ENCODE measurements at regions not wholly inside any gene's neighbourhood (a gene's known extent, or its start where the extent isn't known, plus 50 kb on each side); places are given as distances from the start of the nearest gene placed in this dataset.

- no peak overlapping the region for H3K4me3 Mint-ChIP-seq
- intact Hi-C loops (cut with micrococcal nuclease) = no loop called here
- H3K36me3 ChIP-seq (ENCODE audit: control insufficient read depth in 2 of 3, insufficient read depth in 3 of 3, low read length in 3 of 3) = no peaks in the 10 kb centered on the region
- peaks cover 0 to 7% (median 0%) of the 10 kb centered on the region in 11 donors for H3K9me3 Mint-ChIP-seq
- ChIA-PET CTCF (no interaction called here), POLR2A (no interaction called here)
- H3K4me1 Mint-ChIP-seq = no peaks in the 10 kb centered on the region
- ATAC-seq (no peak), DNase-seq (no peak)
- no peak overlapping the region for H3K27ac Mint-ChIP-seq
- H3K27ac ChIP-seq (ENCODE audit: low read depth, low read length) = no peak overlapping the region
- no peaks in the 10 kb centered on the region for H3K4me1 ChIP-seq (ENCODE audit: control insufficient read depth in 2 of 2, insufficient read depth in 2 of 2, low read length in 2 of 2)
- no peaks in the 10 kb centered on the region for H3K9me3 ChIP-seq (ENCODE audit: control insufficient read depth in 2 of 3, low read length in 3 of 3)
- H3K27me3 ChIP-seq (ENCODE audit: control insufficient read depth in 2 of 2, insufficient read depth in 2 of 2, low read length in 2 of 2) = no peaks in the 10 kb centered on the region
- H3K36me3 Mint-ChIP-seq = no peaks in the 10 kb centered on the region
- H3K27me3 Mint-ChIP-seq = peaks cover 0 to 30% (median 15%) of the 10 kb centered on the region in 5 donors
- no peak overlapping the region for H3K4me3 ChIP-seq (ENCODE audit: low read length)
Observed at GRCh38 chr18:25764777-25765176, 325.6 kb downstream of the SS18 start.

GRCh38 chr18:25759111-25759510 is 331.3 kb downstream of the SS18 start:
- no peak overlapping the region for H3K27ac Mint-ChIP-seq
- ATAC-seq = no peak
- H3K4me3 Mint-ChIP-seq = no peak overlapping the region
- Histone ChIP-seq H3K4me3 (ENCODE audit: low read length) (no peak overlapping the region), H3K36me3 (ENCODE audit: control insufficient read depth in 2 of 3, insufficient read depth in 3 of 3, low read length in 3 of 3) (no peaks in the 10 kb centered on the region), H3K27me3 (ENCODE audit: control insufficient read depth in 2 of 2, insufficient read depth in 2 of 2, low read length in 2 of 2) (no peaks in the 10 kb centered on the region), H3K9me3 (ENCODE audit: control insufficient read depth in 2 of 3, low read length in 3 of 3) (no peaks in the 10 kb centered on the region), H3K27ac (ENCODE audit: low read depth, low read length) (no peak overlapping the region), H3K4me1 (ENCODE audit: control insufficient read depth in 2 of 2, insufficient read depth in 2 of 2, low read length in 2 of 2) (no peaks in the 10 kb centered on the region)
- H3K4me1 Mint-ChIP-seq = no peaks in the 10 kb centered on the region
- ChIA-PET POLR2A (no interaction called here), CTCF (no interaction called here)
- no peaks in the 10 kb centered on the region for H3K36me3 Mint-ChIP-seq
- no peak for DNase-seq
- H3K27me3 Mint-ChIP-seq = peaks cover 0 to 20% (median 11%) of the 10 kb centered on the region in 5 donors
- intact Hi-C loops (cut with micrococcal nuclease) = no loop called here
- H3K9me3 Mint-ChIP-seq = peaks cover 0 to 3% (median 0%) of the 10 kb centered on the region in 11 donors

- Mint-ChIP-seq H3K36me3 (no peaks in the 10 kb centered on the region), H3K4me3 (no peak overlapping the region), H3K27me3 (peaks cover 0 to 31% (median 16%) of the 10 kb centered on the region in 5 donors), H3K27ac (no peak overlapping the region), H3K9me3 (peaks cover 0 to 29% (median 8%) of the 10 kb centered on the region in 11 donors), H3K4me1 (no peaks in the 10 kb centered on the region)
- Histone ChIP-seq H3K27ac (ENCODE audit: low read depth, low read length) (no peak overlapping the region), H3K9me3 (ENCODE audit: control insufficient read depth in 2 of 3, low read length in 3 of 3) (no peaks in the 10 kb centered on the region), H3K4me3 (ENCODE audit: low read length) (no peak overlapping the region), H3K27me3 (ENCODE audit: control insufficient read depth in 2 of 2, insufficient read depth in 2 of 2, low read length in 2 of 2) (no peaks in the 10 kb centered on the region), H3K36me3 (ENCODE audit: control insufficient read depth in 2 of 3, insufficient read depth in 3 of 3, low read length in 3 of 3) (no peaks in the 10 kb centered on the region), H3K4me1 (ENCODE audit: control insufficient read depth in 2 of 2, insufficient read depth in 2 of 2, low read length in 2 of 2) (no peaks in the 10 kb centered on the region)
- intact Hi-C loops (cut with micrococcal nuclease) = no loop called here
- ChIA-PET CTCF (no interaction called here), POLR2A (no interaction called here)
- ATAC-seq (no peak), DNase-seq (no peak)
Observed at GRCh38 chr18:25743646-25744151, 346.7 kb downstream of the SS18 start.

GRCh38 chr18:25739376-25739775 is 351.0 kb downstream of the SS18 start:
- intact Hi-C loops (cut with micrococcal nuclease) = no loop called here
- no peaks in the 10 kb centered on the region for H3K4me1 Mint-ChIP-seq
- H3K9me3 Mint-ChIP-seq = peaks cover 0 to 4% (median 0%) of the 10 kb centered on the region in 11 donors
- no peaks in the 10 kb centered on the region for H3K36me3 ChIP-seq (ENCODE audit: control insufficient read depth in 2 of 3, insufficient read depth in 3 of 3, low read length in 3 of 3)
- DNase-seq (no peak), ATAC-seq (no peak)
- no peak overlapping the region for H3K4me3 ChIP-seq (ENCODE audit: low read length)
- H3K27me3 ChIP-seq (ENCODE audit: control insufficient read depth in 2 of 2, insufficient read depth in 2 of 2, low read length in 2 of 2) = no peaks in the 10 kb centered on the region
- no peaks in the 10 kb centered on the region for H3K36me3 Mint-ChIP-seq
- no peak overlapping the region for H3K27ac ChIP-seq (ENCODE audit: low read depth, low read length)
- H3K4me3 Mint-ChIP-seq = no peak overlapping the region
- ChIA-PET CTCF (no interaction called here), POLR2A (no interaction called here)
- peaks cover 0 to 33% (median 21%) of the 10 kb centered on the region in 5 donors for H3K27me3 Mint-ChIP-seq
- no peak overlapping the region for H3K27ac Mint-ChIP-seq
- no peaks in the 10 kb centered on the region for H3K4me1 ChIP-seq (ENCODE audit: control insufficient read depth in 2 of 2, insufficient read depth in 2 of 2, low read length in 2 of 2)
- H3K9me3 ChIP-seq (ENCODE audit: control insufficient read depth in 2 of 3, low read length in 3 of 3) = no peaks in the 10 kb centered on the region

- intact Hi-C loops (cut with micrococcal nuclease) = no loop called here
- no peaks in the 10 kb centered on the region for H3K36me3 ChIP-seq (ENCODE audit: control insufficient read depth in 2 of 3, insufficient read depth in 3 of 3, low read length in 3 of 3)
- Mint-ChIP-seq H3K9me3 (peaks cover 0 to 4% (median 0%) of the 10 kb centered on the region in 11 donors), H3K27me3 (peaks cover 0 to 29% (median 16%) of the 10 kb centered on the region in 5 donors), H3K4me3 (no peak overlapping the region), H3K36me3 (no peaks in the 10 kb centered on the region), H3K27ac (no peak overlapping the region), H3K4me1 (no peaks in the 10 kb centered on the region)
- ATAC-seq (no peak), DNase-seq (no peak)
- H3K4me1 ChIP-seq (ENCODE audit: control insufficient read depth in 2 of 2, insufficient read depth in 2 of 2, low read length in 2 of 2) = no peaks in the 10 kb centered on the region
- ChIA-PET POLR2A (no interaction called here), CTCF (no interaction called here)
- H3K27ac ChIP-seq (ENCODE audit: low read depth, low read length) = no peak overlapping the region
- H3K4me3 ChIP-seq (ENCODE audit: low read length) = no peak overlapping the region
- H3K9me3 ChIP-seq (ENCODE audit: control insufficient read depth in 2 of 3, low read length in 3 of 3) = no peaks in the 10 kb centered on the region
- H3K27me3 ChIP-seq (ENCODE audit: control insufficient read depth in 2 of 2, insufficient read depth in 2 of 2, low read length in 2 of 2) = no peaks in the 10 kb centered on the region
Observed at GRCh38 chr18:25737710-25738311, 352.6 kb downstream of the SS18 start.

GRCh38 chr18:25736516-25736915 is 353.9 kb downstream of the SS18 start:
- intact Hi-C loops (cut with micrococcal nuclease) = no loop called here

GRCh38 chr18:25735459-25735858 is 355.0 kb downstream of the SS18 start:
- Mint-ChIP-seq H3K27me3 (peaks cover 0 to 36% (median 11%) of the 10 kb centered on the region in 5 donors), H3K36me3 (no peaks in the 10 kb centered on the region), H3K9me3 (peaks cover 0 to 12% (median 6%) of the 10 kb centered on the region in 11 donors), H3K27ac (no peak overlapping the region), H3K4me3 (no peak overlapping the region), H3K4me1 (no peaks in the 10 kb centered on the region)
- no peak overlapping the region for H3K4me3 ChIP-seq (ENCODE audit: low read length)
- no peak overlapping the region for H3K27ac ChIP-seq (ENCODE audit: low read depth, low read length)
- no peaks in the 10 kb centered on the region for H3K4me1 ChIP-seq (ENCODE audit: control insufficient read depth in 2 of 2, insufficient read depth in 2 of 2, low read length in 2 of 2)
- no peaks in the 10 kb centered on the region for H3K36me3 ChIP-seq (ENCODE audit: control insufficient read depth in 2 of 3, insufficient read depth in 3 of 3, low read length in 3 of 3)
- DNase-seq (no peak), ATAC-seq (no peak)
- CTCF ChIA-PET = no interaction called here
- intact Hi-C loops (cut with micrococcal nuclease) = no loop called here
- POLR2A ChIA-PET = no interaction called here
- no peaks in the 10 kb centered on the region for H3K9me3 ChIP-seq (ENCODE audit: control insufficient read depth in 2 of 3, low read length in 3 of 3)
- H3K27me3 ChIP-seq (ENCODE audit: control insufficient read depth in 2 of 2, insufficient read depth in 2 of 2, low read length in 2 of 2) = no peaks in the 10 kb centered on the region

More at GRCh38 chr18:25736516-25736915, 353.9 kb downstream of the SS18 start:
- H3K36me3 Mint-ChIP-seq = no peaks in the 10 kb centered on the region
- H3K4me1 Mint-ChIP-seq = no peaks in the 10 kb centered on the region
- H3K27me3 Mint-ChIP-seq = peaks cover 0 to 28% (median 11%) of the 10 kb centered on the region in 5 donors
- no peaks in the 10 kb centered on the region for H3K9me3 ChIP-seq (ENCODE audit: control insufficient read depth in 2 of 3, low read length in 3 of 3)
- ATAC-seq (no peak), DNase-seq (no peak)
- H3K4me3 ChIP-seq (ENCODE audit: low read length) = no peak overlapping the region
- no peak overlapping the region for H3K4me3 Mint-ChIP-seq
- H3K27ac Mint-ChIP-seq = no peak overlapping the region
- ChIA-PET POLR2A (no interaction called here), CTCF (no interaction called here)
- peaks cover 0 to 4% (median 1%) of the 10 kb centered on the region in 11 donors for H3K9me3 Mint-ChIP-seq
- no peaks in the 10 kb centered on the region for H3K27me3 ChIP-seq (ENCODE audit: control insufficient read depth in 2 of 2, insufficient read depth in 2 of 2, low read length in 2 of 2)
- H3K27ac ChIP-seq (ENCODE audit: low read depth, low read length) = no peak overlapping the region
- no peaks in the 10 kb centered on the region for H3K36me3 ChIP-seq (ENCODE audit: control insufficient read depth in 2 of 3, insufficient read depth in 3 of 3, low read length in 3 of 3)
- H3K4me1 ChIP-seq (ENCODE audit: control insufficient read depth in 2 of 2, insufficient read depth in 2 of 2, low read length in 2 of 2) = no peaks in the 10 kb centered on the region

Data from naive thymus-derived CD4-positive, alpha-beta T cell (primary cell).